Ishikawa (cell line): ENCODE measurements at regions not wholly inside any gene's neighbourhood (a gene's known extent, or its start where the extent isn't known, plus 50 kb on each side); places are given as distances from the start of the nearest gene placed in this dataset.

Source experiments
- TAF1 ChIP-seq: IDR thresholded peaks from 2 replicates; pipeline ENCODE4 v1.6.1; 2012; ENCODE audit warnings: low read depth, mild to moderate bottlenecking

GRCh38 chr1:148679050-148679786 is 69.4 kb upstream of the NUDT4B start:
- 0 out of 2 replicates have a peak, but pooled peaks have one; percentile 35 for TF ChIP-seq TAF1
